HCT116 (cell line): ENCODE measurements at regions not wholly inside any gene's neighbourhood (a gene's known extent, or its start where the extent isn't known, plus 50 kb on each side); places are given as distances from the start of the nearest gene placed in this dataset.
A peak's percentile ranks its signal among the peaks of the same experiment; 100 is the strongest.

Experiments
- ATAC-seq: fragments of 200-7000 bp; cut with Tn5 transposase; 2 replicates; pipeline ENCODE4 v1.9.1; 2020; ENCODE audit warnings: mild to moderate bottlenecking, moderate library complexity
- BruUV-seq: library from RNA; stranded (reverse); fragments of 400-500 nt; replicated peaks from 2 replicates; lab custom pipeline; 2021; lab: Mats Ljungman, UMichigan
- CTCF ChIA-PET: fragments of 300-600 bp; sonication (Branson Sonifier 250); formaldehyde crosslinking; loops from one replicate; lab custom pipeline; 2021; ENCODE audit warnings: antibody characterized with exemption; lab: Charles Lee
- POLR2A ChIA-PET: fragments of 300-600, 350-600 bp; sonication (Branson Sonifier 250); formaldehyde crosslinking; loops from one replicate; lab custom pipeline; 2021; ENCODE audit warnings: antibody characterized with exemption; lab: Charles Lee
- RAD21 ChIA-PET, 2 experiments: fragments of 300-600 bp; sonication (Branson Sonifier 250); formaldehyde crosslinking; loops; one replicate each; lab custom pipeline; 2023; ENCODE audit warnings: low total read pairs in 2 of 2; ENCODE audit not compliant: uncharacterized antibody in 2 of 2, unreplicated experiment in 2 of 2, low non-redundant PET in 1 of 2; lab: Charles Lee
- DNase-seq: peaks from one replicate; pipeline ENCODE4 v3.0.0-alpha.2; 2010; ENCODE audit warnings: low read depth, low spot score
- H2AFZ ChIP-seq: fragments of 200-600 bp; shearing (Covaris generic), sonication (generic); 2 replicates; pipeline ENCODE4 v1.6.1; 2017; ENCODE audit warnings: low read depth, mixed run types, mixed read lengths, antibody characterized with exemption, low read length; ENCODE audit not compliant: poor library complexity, severe bottlenecking
- H3K27ac ChIP-seq: 2 replicates; pipeline ENCODE4 v1.5.1; 2012; ENCODE audit warnings: low read depth, low read length
- H3K27me3 ChIP-seq: fragments of 200-600 bp; sonication (generic); 2 replicates; pipeline ENCODE4 v1.6.1; 2016; ENCODE audit warnings: mixed run types, low read length, mixed read lengths; ENCODE audit not compliant: insufficient read depth
- H3K36me3 ChIP-seq, 2 experiments: fragments of 200-500 bp in 1 of 2; fragments of 200-600 bp in 1 of 2; sonication (Bioruptor generic) in 1 of 2; sonication (generic) in 1 of 2; 2 replicates each; pipeline versions ENCODE4 v1.5.1 to v1.6.1; 2014 to 2016; ENCODE audit warnings: low read length in 2 of 2, inconsistent platforms in 1 of 2, mixed read lengths in 1 of 2, mixed run types in 1 of 2; ENCODE audit not compliant: insufficient read depth in 2 of 2, control insufficient read depth in 1 of 2
- H3K4me1 ChIP-seq, 2 experiments: fragments of 200-600 bp in 1 of 2; sonication (generic) in 1 of 2; 2 replicates each; pipeline versions ENCODE4 v1.5.1 to v1.6.1; 2012 to 2017; ENCODE audit warnings: low read length in 2 of 2, inconsistent platforms in 1 of 2, mild to moderate bottlenecking in 1 of 2, mixed read lengths in 1 of 2, mixed run types in 1 of 2, moderate library complexity in 1 of 2; ENCODE audit not compliant: insufficient read depth in 2 of 2, control insufficient read depth in 1 of 2
- H3K4me2 ChIP-seq: fragments of 200-600 bp; sonication (generic); 2 replicates; pipeline ENCODE4 v1.6.1; 2017; ENCODE audit warnings: mixed run types, low read length, mixed read lengths
- H3K4me3 ChIP-seq, 2 experiments: fragments of 200-600 bp in 1 of 2; sonication (generic) in 1 of 2; replicated peaks in 1 of 2; 2 replicates each; pipeline ENCODE4 v1.5.1; 2011 to 2016; ENCODE audit warnings: low read length in 2 of 2, control low read depth in 1 of 2, low read depth in 1 of 2, mild to moderate bottlenecking in 1 of 2, mixed read lengths in 1 of 2, mixed run types in 1 of 2
- H3K79me2 ChIP-seq: fragments of 200-600 bp; sonication (generic); 2 replicates; pipeline ENCODE4 v1.6.1; 2017; ENCODE audit warnings: mild to moderate bottlenecking, mixed run types, low read length, moderate library complexity, mixed read lengths; ENCODE audit not compliant: insufficient read depth
- H3K9ac ChIP-seq: fragments of 200-600 bp; sonication (generic); 2 replicates; pipeline ENCODE4 v1.6.1; 2016; ENCODE audit warnings: low read length, mixed read lengths
- H3K9me2 ChIP-seq: fragments of 200-600 bp; sonication (generic), shearing (Covaris generic); 2 replicates; pipeline ENCODE4 v1.6.1; 2017; ENCODE audit warnings: mixed run types, mild to moderate bottlenecking, moderate library complexity; ENCODE audit not compliant: insufficient read depth
- H3K9me3 ChIP-seq, 2 experiments: fragments of 200-500 bp in 1 of 2; fragments of 200-600 bp in 1 of 2; sonication (Bioruptor generic) in 1 of 2; sonication (generic) in 1 of 2; 2 replicates each; pipeline ENCODE4 v1.6.1; 2014 to 2017; ENCODE audit warnings: low read length in 2 of 2, mixed read lengths in 2 of 2, inconsistent platforms in 1 of 2, low read depth in 1 of 2, mild to moderate bottlenecking in 1 of 2, mixed run types in 1 of 2, moderate library complexity in 1 of 2; ENCODE audit not compliant: control insufficient read depth in 1 of 2, insufficient read depth in 1 of 2
- H4K20me1 ChIP-seq: fragments of 200-600 bp; sonication (generic), shearing (Covaris generic); 2 replicates; pipeline ENCODE4 v1.6.1; 2017; ENCODE audit warnings: mixed run types, mild to moderate bottlenecking, moderate library complexity; ENCODE audit not compliant: insufficient read depth
- CEBPB ChIP-seq: IDR thresholded peaks from 2 replicates; pipeline ENCODE4 v1.6.1; 2012; ENCODE audit warnings: low read depth
- EGR1 ChIP-seq: IDR thresholded peaks from 2 replicates; pipeline ENCODE4 v1.6.1; 2012; ENCODE audit warnings: low read depth
- ELF1 ChIP-seq: IDR thresholded peaks from 2 replicates; pipeline ENCODE4 v1.6.1; 2012; ENCODE audit warnings: low read depth, borderline replicate concordance
- EZH2phosphoT487 ChIP-seq: fragments of 200-600 bp; IDR thresholded peaks from 2 replicates; pipeline ENCODE4 v1.6.1; 2018; ENCODE audit warnings: antibody characterized with exemption, borderline replicate concordance
- FOSL1 ChIP-seq: IDR thresholded peaks from 2 replicates; pipeline ENCODE4 v1.6.1; 2012; ENCODE audit warnings: low read depth
- TCF7L2 ChIP-seq: IDR thresholded peaks from 2 replicates; pipeline ENCODE4 v1.7.0; 2011; ENCODE audit warnings: borderline replicate concordance, inconsistent platforms; ENCODE audit not compliant: insufficient read depth, insufficient read length; ENCODE audit errors: extremely low read depth
- YY1 ChIP-seq: IDR thresholded peaks from 2 replicates; pipeline ENCODE4 v1.6.1; 2011; ENCODE audit warnings: low read length, low read depth, moderate library complexity, mild to moderate bottlenecking; ENCODE audit not compliant: insufficient replicate concordance; ENCODE audit errors: extremely low read depth
- ZFX ChIP-seq: fragments of 450-650 bp; IDR thresholded peaks from 2 replicates; pipeline ENCODE4 v1.6.1; 2017
- ZNF274 ChIP-seq: fragments of 200-500 bp; sonication (Bioruptor generic); IDR thresholded peaks from 2 replicates; pipeline ENCODE4 v1.6.1; 2014; ENCODE audit warnings: mild to moderate bottlenecking, low read depth, low read length, inconsistent platforms
- intact Hi-C: fragments of 100-400 bp; cut with micrococcal nuclease; formaldehyde crosslinking; loops from 2 replicates; pipeline ENCODE4 v1.10.0; 2022
- TF ChIP-seq, protein P1 (sequence below): IDR thresholded peaks from 2 replicates; pipeline ENCODE4 v1.6.1; 2012; ENCODE audit warnings: low read depth
- TF ChIP-seq, protein P2 (sequence below), 3 experiments: fragments of 200-600 bp in 1 of 3; sonication (generic) in 1 of 3; IDR thresholded peaks in 2 of 3; conservative IDR thresholded peaks in 1 of 3; 2 replicates each; pipeline ENCODE4 v1.5.1; 2012 to 2017; ENCODE audit warnings: low read depth in 2 of 3, low read length in 2 of 3, antibody characterized with exemption in 1 of 3, borderline replicate concordance in 1 of 3, control low read depth in 1 of 3, mild to moderate bottlenecking in 1 of 3, mixed read lengths in 1 of 3, mixed run types in 1 of 3, moderate library complexity in 1 of 3; ENCODE audit not compliant: insufficient read depth in 1 of 3

DNA sequence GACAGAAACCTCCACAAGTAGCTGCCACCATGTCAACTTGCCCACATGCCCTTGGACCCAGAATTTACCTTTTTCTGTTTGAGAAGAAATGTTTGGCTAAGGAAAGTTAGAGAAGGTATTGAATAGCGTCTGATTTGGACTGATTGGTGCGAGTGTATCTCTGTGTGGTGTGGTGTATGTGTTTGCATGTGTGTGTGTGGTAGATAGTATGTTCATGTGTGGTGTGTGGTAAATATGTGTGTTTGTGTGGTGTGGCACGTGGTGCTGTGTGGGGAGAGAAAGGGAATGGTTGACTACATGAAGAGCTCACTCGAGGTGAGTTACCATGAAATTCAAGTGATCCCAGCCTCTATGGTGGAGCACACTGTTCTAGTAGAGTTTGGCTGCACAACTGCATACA lies 360.8 kb upstream of the SPHKAP start:
- H3K4me2 ChIP-seq = peak overlapping the region; percentile 28; the same call in 1 of the 2 replicates
- no peak for ATAC-seq
- H3K9me2 ChIP-seq = no peaks in the 10 kb centered on the region
- ChIA-PET POLR2A (no interaction called here), RAD21 (no interaction called here), CTCF (no interaction called here)
- H3K79me2 ChIP-seq = no peaks in the 10 kb centered on the region
- no peak overlapping the region for H3K4me3 ChIP-seq
- peaks cover 0 to 4% of the 10 kb centered on the region in 2 experiments; a peak in 1 of 4 replicates for H3K9me3 ChIP-seq
- intact Hi-C loops = no loop called here
- H3K27me3 ChIP-seq = no peaks in the 10 kb centered on the region
- no peak for DNase-seq
- no peaks in the 10 kb centered on the region for H3K36me3 ChIP-seq
- BruUV-seq = no TSS peak
- no peak overlapping the region for H2AFZ ChIP-seq
- H4K20me1 ChIP-seq = no peaks in the 10 kb centered on the region
- H3K9ac ChIP-seq = no peak overlapping the region
- no peak overlapping the region for H3K27ac ChIP-seq
- H3K4me1 ChIP-seq = peaks cover 0 to 17% of the 10 kb centered on the region in 2 experiments; a peak in 1 of 4 replicates
- no peak for TF ChIP-seq CEBPB
- TF ChIP-seq TCF7L2 = no peak
- no peak for TF ChIP-seq ZNF274
- no peak for TF ChIP-seq EZH2phosphoT487
- no peak for TF ChIP-seq EGR1
- TF ChIP-seq, protein P1, sequence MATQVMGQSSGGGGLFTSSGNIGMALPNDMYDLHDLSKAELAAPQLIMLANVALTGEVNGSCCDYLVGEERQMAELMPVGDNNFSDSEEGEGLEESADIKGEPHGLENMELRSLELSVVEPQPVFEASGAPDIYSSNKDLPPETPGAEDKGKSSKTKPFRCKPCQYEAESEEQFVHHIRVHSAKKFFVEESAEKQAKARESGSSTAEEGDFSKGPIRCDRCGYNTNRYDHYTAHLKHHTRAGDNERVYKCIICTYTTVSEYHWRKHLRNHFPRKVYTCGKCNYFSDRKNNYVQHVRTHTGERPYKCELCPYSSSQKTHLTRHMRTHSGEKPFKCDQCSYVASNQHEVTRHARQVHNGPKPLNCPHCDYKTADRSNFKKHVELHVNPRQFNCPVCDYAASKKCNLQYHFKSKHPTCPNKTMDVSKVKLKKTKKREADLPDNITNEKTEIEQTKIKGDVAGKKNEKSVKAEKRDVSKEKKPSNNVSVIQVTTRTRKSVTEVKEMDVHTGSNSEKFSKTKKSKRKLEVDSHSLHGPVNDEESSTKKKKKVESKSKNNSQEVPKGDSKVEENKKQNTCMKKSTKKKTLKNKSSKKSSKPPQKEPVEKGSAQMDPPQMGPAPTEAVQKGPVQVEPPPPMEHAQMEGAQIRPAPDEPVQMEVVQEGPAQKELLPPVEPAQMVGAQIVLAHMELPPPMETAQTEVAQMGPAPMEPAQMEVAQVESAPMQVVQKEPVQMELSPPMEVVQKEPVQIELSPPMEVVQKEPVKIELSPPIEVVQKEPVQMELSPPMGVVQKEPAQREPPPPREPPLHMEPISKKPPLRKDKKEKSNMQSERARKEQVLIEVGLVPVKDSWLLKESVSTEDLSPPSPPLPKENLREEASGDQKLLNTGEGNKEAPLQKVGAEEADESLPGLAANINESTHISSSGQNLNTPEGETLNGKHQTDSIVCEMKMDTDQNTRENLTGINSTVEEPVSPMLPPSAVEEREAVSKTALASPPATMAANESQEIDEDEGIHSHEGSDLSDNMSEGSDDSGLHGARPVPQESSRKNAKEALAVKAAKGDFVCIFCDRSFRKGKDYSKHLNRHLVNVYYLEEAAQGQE = no peak
- TF ChIP-seq, protein P2, sequence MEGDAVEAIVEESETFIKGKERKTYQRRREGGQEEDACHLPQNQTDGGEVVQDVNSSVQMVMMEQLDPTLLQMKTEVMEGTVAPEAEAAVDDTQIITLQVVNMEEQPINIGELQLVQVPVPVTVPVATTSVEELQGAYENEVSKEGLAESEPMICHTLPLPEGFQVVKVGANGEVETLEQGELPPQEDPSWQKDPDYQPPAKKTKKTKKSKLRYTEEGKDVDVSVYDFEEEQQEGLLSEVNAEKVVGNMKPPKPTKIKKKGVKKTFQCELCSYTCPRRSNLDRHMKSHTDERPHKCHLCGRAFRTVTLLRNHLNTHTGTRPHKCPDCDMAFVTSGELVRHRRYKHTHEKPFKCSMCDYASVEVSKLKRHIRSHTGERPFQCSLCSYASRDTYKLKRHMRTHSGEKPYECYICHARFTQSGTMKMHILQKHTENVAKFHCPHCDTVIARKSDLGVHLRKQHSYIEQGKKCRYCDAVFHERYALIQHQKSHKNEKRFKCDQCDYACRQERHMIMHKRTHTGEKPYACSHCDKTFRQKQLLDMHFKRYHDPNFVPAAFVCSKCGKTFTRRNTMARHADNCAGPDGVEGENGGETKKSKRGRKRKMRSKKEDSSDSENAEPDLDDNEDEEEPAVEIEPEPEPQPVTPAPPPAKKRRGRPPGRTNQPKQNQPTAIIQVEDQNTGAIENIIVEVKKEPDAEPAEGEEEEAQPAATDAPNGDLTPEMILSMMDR (IDR thresholded peaks at IDR 0.05 in 2 of 3, conservative IDR thresholded peaks at IDR 0.05 in 1 of 3; ENCODE audit: borderline replicate concordance in 1 of 3, insufficient read depth in 1 of 3, low read depth in 2 of 3, low read length in 2 of 3) = no peak
- no peak for TF ChIP-seq ZFX
- no peak for TF ChIP-seq FOSL1
- TF ChIP-seq YY1 = no peak
- no peak for TF ChIP-seq ELF1
- TF ChIP-seq, all 23 proteins: peak for 0
